ENCODE measurements at regions not wholly inside any gene's neighbourhood (a gene's known extent, or its start where the extent isn't known, plus 50 kb on each side); places are given as distances from the start of the nearest gene placed in this dataset.

DNA sequence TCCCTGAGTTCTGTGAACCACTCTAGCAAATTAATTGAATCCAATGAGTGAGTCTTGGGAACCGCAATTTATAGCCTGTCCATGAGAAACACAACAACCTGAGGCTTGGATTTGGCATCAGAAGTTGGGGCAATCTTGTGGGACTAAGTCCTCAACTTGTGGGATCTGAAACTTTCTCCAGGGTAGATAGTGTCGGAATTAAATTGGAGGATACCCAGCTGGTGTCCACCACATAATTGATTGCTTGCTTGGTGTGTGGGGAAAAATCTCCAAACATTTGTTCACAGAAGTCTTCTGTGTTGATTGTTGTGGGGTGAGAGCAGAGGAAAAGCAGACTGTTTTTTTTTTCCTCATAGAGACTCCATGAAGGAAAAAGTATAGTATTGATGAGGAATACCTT, 320.6 kb upstream of the MEF2C start:
- ATAC-seq = no peak
- Histone ChIP-seq H3K4me1 (no peaks in the 10 kb centered on the region), H3K4me3 (no peak overlapping the region), H3K36me3 (no peaks in the 10 kb centered on the region), H3K27me3 (no peaks in the 10 kb centered on the region), H3K9me3 (peaks cover 16% of the 10 kb centered on the region), H3K27ac (no peak overlapping the region)
- no peak for DNase-seq
- TF ChIP-seq, protein P1, sequence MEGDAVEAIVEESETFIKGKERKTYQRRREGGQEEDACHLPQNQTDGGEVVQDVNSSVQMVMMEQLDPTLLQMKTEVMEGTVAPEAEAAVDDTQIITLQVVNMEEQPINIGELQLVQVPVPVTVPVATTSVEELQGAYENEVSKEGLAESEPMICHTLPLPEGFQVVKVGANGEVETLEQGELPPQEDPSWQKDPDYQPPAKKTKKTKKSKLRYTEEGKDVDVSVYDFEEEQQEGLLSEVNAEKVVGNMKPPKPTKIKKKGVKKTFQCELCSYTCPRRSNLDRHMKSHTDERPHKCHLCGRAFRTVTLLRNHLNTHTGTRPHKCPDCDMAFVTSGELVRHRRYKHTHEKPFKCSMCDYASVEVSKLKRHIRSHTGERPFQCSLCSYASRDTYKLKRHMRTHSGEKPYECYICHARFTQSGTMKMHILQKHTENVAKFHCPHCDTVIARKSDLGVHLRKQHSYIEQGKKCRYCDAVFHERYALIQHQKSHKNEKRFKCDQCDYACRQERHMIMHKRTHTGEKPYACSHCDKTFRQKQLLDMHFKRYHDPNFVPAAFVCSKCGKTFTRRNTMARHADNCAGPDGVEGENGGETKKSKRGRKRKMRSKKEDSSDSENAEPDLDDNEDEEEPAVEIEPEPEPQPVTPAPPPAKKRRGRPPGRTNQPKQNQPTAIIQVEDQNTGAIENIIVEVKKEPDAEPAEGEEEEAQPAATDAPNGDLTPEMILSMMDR (IDR thresholded peaks at IDR 0.05) = no peak
- intact Hi-C loops (cut with DNase I) = no loop called here

DNA sequence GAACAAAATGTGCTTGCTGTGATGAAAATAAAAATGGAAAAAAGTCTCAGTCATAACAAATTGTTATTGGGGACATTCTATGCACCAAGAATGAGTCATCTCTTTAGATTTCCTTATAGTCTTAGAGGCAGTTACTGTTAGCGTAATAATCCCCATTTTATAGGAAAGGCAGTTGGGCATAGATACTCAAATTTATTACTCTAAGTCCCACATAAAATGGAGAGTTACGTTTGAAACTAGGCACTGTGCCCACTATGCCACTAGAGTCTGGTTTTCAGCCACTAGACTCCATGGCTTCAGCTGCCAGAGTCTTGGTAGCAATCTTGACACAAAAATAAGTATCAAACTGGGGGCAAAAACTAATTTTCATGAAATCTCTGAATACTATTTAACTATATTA, 317.9 kb upstream of the MEF2C start:
- TF ChIP-seq, protein P1 (IDR thresholded peaks at IDR 0.05) = no peak
- no peak for DNase-seq

DNA sequence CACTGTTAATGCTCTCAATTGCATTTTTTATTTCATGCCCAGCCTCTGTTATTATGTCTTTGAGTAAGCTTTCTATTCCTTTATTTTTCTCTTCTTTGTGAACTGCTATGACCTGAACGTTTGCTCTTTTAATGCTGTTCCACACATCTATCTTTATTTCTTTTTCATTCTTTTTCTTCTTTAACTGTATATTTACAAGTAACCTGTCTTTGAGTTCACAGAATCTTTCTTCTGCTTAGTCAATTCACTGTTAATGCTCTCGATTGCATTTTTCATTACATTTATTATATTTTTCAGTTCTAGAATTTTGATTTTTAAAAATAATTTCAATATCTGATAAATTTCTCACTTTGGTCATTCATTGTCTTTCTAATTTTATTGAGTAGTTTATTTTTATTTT, 316.3 kb upstream of the MEF2C start:
- DNase-seq = no peak
- Histone ChIP-seq H3K27ac (no peak overlapping the region), H3K9me3 (peaks cover 16% of the 10 kb centered on the region), H3K4me1 (no peaks in the 10 kb centered on the region), H3K36me3 (no peaks in the 10 kb centered on the region), H3K4me3 (no peak overlapping the region), H3K27me3 (no peaks in the 10 kb centered on the region)
- no peak for ATAC-seq
- intact Hi-C loops (cut with DNase I) = no loop called here
- TF ChIP-seq, protein P1 (IDR thresholded peaks at IDR 0.05) = no peak

More for the DNA sequence above, 317.9 kb upstream of the MEF2C start:
- Histone ChIP-seq H3K4me3 (no peak overlapping the region), H3K36me3 (no peaks in the 10 kb centered on the region), H3K9me3 (peaks cover 16% of the 10 kb centered on the region), H3K27me3 (no peaks in the 10 kb centered on the region), H3K4me1 (no peaks in the 10 kb centered on the region), H3K27ac (no peak overlapping the region)
- no peak for ATAC-seq
- intact Hi-C loops (cut with DNase I) = no loop called here

DNA sequence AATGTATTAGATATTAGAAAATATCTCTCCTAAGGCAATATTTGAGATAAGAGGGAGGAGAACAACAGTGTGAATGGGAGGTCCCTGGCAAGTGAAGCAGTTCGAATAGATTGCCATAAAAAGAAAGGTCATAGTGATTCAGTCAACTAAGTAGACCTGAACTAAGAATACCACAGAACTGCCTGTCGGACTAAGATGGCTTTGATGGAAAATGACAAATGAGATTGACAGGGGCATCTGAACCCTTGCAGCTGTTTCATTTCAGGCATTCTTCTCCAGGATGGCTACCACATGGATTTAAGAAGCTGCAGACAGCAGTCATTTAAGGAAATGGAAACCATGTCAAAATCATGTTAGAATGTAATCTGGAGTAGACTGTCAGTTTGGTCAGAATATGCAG, 308.4 kb upstream of the MEF2C start:
- no peaks in the 10 kb centered on the region for H3K9me3 ChIP-seq
- intact Hi-C loops (cut with DNase I) = no loop called here
- ATAC-seq = no peak

DNA sequence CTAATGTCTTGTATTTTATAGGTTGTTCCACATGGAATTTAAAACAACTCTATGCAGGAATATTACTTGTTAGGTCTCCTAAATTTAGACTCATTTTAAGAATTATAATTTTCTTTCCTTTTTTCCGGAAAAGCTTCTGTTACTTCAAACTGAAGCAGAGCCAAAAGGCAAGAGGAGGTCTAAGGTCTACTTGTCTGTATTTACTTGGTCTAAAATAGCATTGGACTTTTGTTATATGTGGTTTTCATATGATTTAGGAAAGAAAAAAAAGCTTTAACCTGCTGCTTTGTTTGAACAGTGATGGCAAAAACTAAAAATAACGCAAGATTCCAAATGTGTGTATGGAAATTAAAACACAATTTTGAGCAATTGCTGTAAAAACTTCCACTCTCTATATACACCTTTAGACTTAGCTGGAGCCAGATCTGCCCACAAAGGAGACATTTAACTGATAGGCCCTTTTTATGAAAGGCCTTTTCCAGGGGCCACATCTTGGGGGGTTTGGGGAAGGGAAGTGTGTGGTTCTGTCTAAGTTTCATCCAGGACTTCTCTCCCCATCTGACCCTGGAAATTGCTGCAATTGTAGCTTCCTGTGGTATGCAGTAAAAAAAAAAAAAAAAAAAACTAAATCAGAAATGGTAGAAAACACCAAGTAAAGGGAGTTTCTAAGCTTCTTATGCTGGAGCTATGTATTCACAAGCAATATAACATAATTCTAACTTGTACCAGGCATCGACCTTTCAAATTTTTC, 307.7 kb upstream of the MEF2C start:
- H3K9me3 ChIP-seq = no peaks in the 10 kb centered on the region
- intact Hi-C loops (cut with DNase I) = no loop called here
- no peak overlapping the region for H3K4me3 ChIP-seq
- H3K4me1 ChIP-seq = no peaks in the 10 kb centered on the region
- H3K27ac ChIP-seq = no peak overlapping the region
- H3K36me3 ChIP-seq = no peaks in the 10 kb centered on the region
- ATAC-seq = no peak
- TF ChIP-seq, protein P1 (IDR thresholded peaks at IDR 0.05) = no peak
- H3K27me3 ChIP-seq = no peaks in the 10 kb centered on the region
- no peak for DNase-seq

More for the DNA sequence above, 308.4 kb upstream of the MEF2C start:
- H3K4me1 ChIP-seq = no peaks in the 10 kb centered on the region
- no peak overlapping the region for H3K4me3 ChIP-seq
- no peak for DNase-seq
- TF ChIP-seq, protein P1 (IDR thresholded peaks at IDR 0.05) = no peak
- H3K27ac ChIP-seq = no peak overlapping the region
- H3K36me3 ChIP-seq = no peaks in the 10 kb centered on the region
- no peaks in the 10 kb centered on the region for H3K27me3 ChIP-seq
